Trophoblast cell (in vitro differentiated cells and primary cell): ENCODE measurements at regions not wholly inside any gene's neighbourhood (a gene's known extent, or its start where the extent isn't known, plus 50 kb on each side); places are given as distances from the start of the nearest gene placed in this dataset.

ENCODE experiments used
- DNase-seq, 2 donors: peaks; one replicate each; pipeline ENCODE4 v3.0.0-alpha.2; 2016
- H2AFZ ChIP-seq: 2 replicates; pipeline ENCODE4 v1.6.1; 2013; ENCODE audit warnings: low read length, moderate library complexity, mild to moderate bottlenecking; ENCODE audit not compliant: insufficient read depth, poor library complexity
- H2AK5ac ChIP-seq: 2 replicates; pipeline ENCODE4 v1.6.1; 2013; ENCODE audit warnings: mild to moderate bottlenecking, low read length
- H2BK120ac ChIP-seq: 2 replicates; pipeline ENCODE4 v1.6.1; 2013; ENCODE audit warnings: low read length, mild to moderate bottlenecking, moderate library complexity; ENCODE audit not compliant: insufficient read depth, poor library complexity
- H2BK12ac ChIP-seq: 2 replicates; pipeline ENCODE4 v1.6.1; 2013; ENCODE audit warnings: mild to moderate bottlenecking, low read length, moderate library complexity
- H2BK5ac ChIP-seq: 2 replicates; pipeline ENCODE4 v1.6.1; 2013; ENCODE audit warnings: low read length, low read depth, moderate library complexity, mild to moderate bottlenecking; ENCODE audit not compliant: poor library complexity
- H3K14ac ChIP-seq: 2 replicates; pipeline ENCODE4 v1.6.1; 2013; ENCODE audit warnings: mild to moderate bottlenecking, low read length
- H3K18ac ChIP-seq: 2 replicates; pipeline ENCODE4 v1.6.1; 2013; ENCODE audit warnings: mild to moderate bottlenecking, low read length
- H3K23ac ChIP-seq: 2 replicates; pipeline ENCODE4 v1.6.1; 2013; ENCODE audit warnings: low read length
- H3K27ac ChIP-seq: 2 replicates; pipeline ENCODE4 v1.5.1; 2013; ENCODE audit warnings: low read depth, mild to moderate bottlenecking, inconsistent platforms, low read length, moderate library complexity
- H3K27me3 ChIP-seq: 2 replicates; pipeline ENCODE4 v1.6.1; 2013; ENCODE audit warnings: inconsistent platforms, mild to moderate bottlenecking, low read length, moderate library complexity; ENCODE audit not compliant: insufficient read depth
- H3K36me3 ChIP-seq, 2 experiments: 1 replicate in 1 of 2; 2 replicates in 1 of 2; pipeline ENCODE4 v1.6.1; 2013; ENCODE audit warnings: low read length in 2 of 2, mild to moderate bottlenecking in 2 of 2, moderate library complexity in 1 of 2; ENCODE audit not compliant: insufficient read depth in 2 of 2, control insufficient read depth in 1 of 2
- H3K4ac ChIP-seq: 2 replicates; pipeline ENCODE4 v1.6.1; 2013; ENCODE audit warnings: low read depth, mild to moderate bottlenecking, low read length, moderate library complexity
- H3K4me1 ChIP-seq, 2 experiments: 1 replicate in 1 of 2; 2 replicates in 1 of 2; pipeline ENCODE4 v1.6.1; 2013; ENCODE audit warnings: low read length in 2 of 2, mild to moderate bottlenecking in 2 of 2, moderate library complexity in 1 of 2; ENCODE audit not compliant: insufficient read depth in 2 of 2, control insufficient read depth in 1 of 2
- H3K4me2 ChIP-seq: 2 replicates; pipeline ENCODE4 v1.6.1; 2013; ENCODE audit warnings: inconsistent platforms, mild to moderate bottlenecking, low read length, moderate library complexity
- H3K4me3 ChIP-seq: 2 replicates; pipeline ENCODE4 v1.5.1; 2013; ENCODE audit warnings: mild to moderate bottlenecking, low read depth, low read length, inconsistent platforms
- H3K79me1 ChIP-seq: one replicate; pipeline ENCODE4 v1.6.1; 2013; ENCODE audit warnings: low read length
- H3K79me2 ChIP-seq: 2 replicates; pipeline ENCODE4 v1.6.1; 2013; ENCODE audit warnings: low read length, mild to moderate bottlenecking; ENCODE audit not compliant: control insufficient read depth, insufficient read depth, poor library complexity
- H3K9ac ChIP-seq: 2 replicates; pipeline ENCODE4 v1.6.1; 2013; ENCODE audit warnings: mild to moderate bottlenecking, low read length
- H3K9me3 ChIP-seq: 2 replicates; pipeline ENCODE4 v1.6.1; 2013; ENCODE audit warnings: low read depth, mild to moderate bottlenecking, control low read depth, inconsistent platforms, low read length; ENCODE audit not compliant: insufficient read depth
- H4K12ac ChIP-seq: 2 replicates; pipeline ENCODE4 v1.6.1; 2013; ENCODE audit warnings: low read depth, mild to moderate bottlenecking, low read length, moderate library complexity
- H4K8ac ChIP-seq: 2 replicates; pipeline ENCODE4 v1.6.1; 2013; ENCODE audit warnings: low read depth, mild to moderate bottlenecking, low read length, moderate library complexity
- H4K91ac ChIP-seq: one replicate; pipeline ENCODE4 v1.6.1; 2013; ENCODE audit warnings: low read depth, mild to moderate bottlenecking, low read length, moderate library complexity
- WGBS: extraction: QIAGEN DNeasy Blood & Tissue Kit; methylation state at CpG from one replicate; pipeline ENCODE4 v1.1.7; 2013; ENCODE audit warnings: missing lambda C conversion rate; ENCODE audit not compliant: insufficient read length, insufficient coverage; ENCODE audit errors: extremely low coverage; 5-methylcytosine and 5-hydroxymethylcytosine counted together

DNA sequence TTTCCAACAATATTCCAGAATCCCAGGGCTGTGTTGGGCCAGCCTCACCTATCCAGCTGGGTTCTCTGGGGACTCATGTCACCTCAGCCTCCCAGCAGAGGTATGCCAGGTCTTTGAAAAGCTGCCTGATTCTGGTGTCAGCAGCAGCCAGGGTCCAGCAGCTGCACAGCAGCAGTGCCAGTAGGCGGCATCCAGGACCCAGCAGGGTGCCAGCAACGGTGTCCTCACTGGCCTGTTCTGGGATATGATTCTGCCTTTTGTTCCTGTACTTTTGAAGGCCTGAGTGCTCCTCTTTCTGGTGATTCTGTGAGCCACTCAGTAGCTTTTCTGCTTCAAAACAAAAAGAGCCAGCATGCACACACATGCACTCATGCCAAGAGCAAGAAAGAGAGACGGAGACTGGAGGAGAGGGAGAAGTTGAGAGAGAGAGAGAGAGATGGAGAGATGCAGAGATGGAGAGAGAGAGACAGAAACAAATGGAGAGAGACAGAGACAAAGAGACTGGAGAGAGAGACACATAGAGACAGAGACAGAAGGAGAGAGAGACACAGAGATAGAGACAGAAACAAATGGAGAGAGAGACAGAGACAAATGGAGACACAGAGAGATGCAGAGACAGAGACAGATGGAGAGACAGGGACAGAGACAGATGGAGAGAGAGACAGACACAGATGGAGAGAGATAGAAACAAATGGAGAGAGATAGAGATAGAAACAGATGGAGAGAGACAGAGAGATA is 205.7 kb downstream of the UACA start:
- Histone ChIP-seq H3K79me2 (no peaks in the 10 kb centered on the region), H4K12ac (no peak overlapping the region), H3K27ac (no peak overlapping the region), H2BK120ac (no peak overlapping the region), H3K23ac (no peak overlapping the region), H2AK5ac (no peak overlapping the region), H4K91ac (no peak overlapping the region), H3K14ac (no peak overlapping the region), H3K9ac (no peak overlapping the region), H3K4me3 (no peak overlapping the region), H3K4ac (no peak overlapping the region), H3K79me1 (no peaks in the 10 kb centered on the region), H3K18ac (no peak overlapping the region), H3K4me1 (peaks cover 0 to 11% of the 10 kb centered on the region in 2 experiments), H2BK12ac (no peak overlapping the region), H3K36me3 (no peaks in the 10 kb centered on the region), H4K8ac (no peak overlapping the region), H2AFZ (no peak overlapping the region), H3K4me2 (no peak overlapping the region), H3K9me3 (peaks cover 9% of the 10 kb centered on the region), H3K27me3 (no peaks in the 10 kb centered on the region), H2BK5ac (no peak overlapping the region)
- no CpG with 5 or more reads among the region's 3 CpGs for WGBS
- DNase-seq = no peak

GRCh38 chr15:70556779-70557178 is 206.6 kb downstream of the UACA start:
- H2BK120ac ChIP-seq = no peak overlapping the region
- no peak overlapping the region for H4K12ac ChIP-seq
- no peaks in the 10 kb centered on the region for H3K27me3 ChIP-seq
- no peak overlapping the region for H3K18ac ChIP-seq
- no peak overlapping the region for H4K8ac ChIP-seq
- no peak overlapping the region for H3K14ac ChIP-seq
- peaks cover 0 to 11% of the 10 kb centered on the region in 2 experiments for H3K4me1 ChIP-seq
- H3K9ac ChIP-seq = no peak overlapping the region
- H3K79me1 ChIP-seq = no peaks in the 10 kb centered on the region
- H3K4me3 ChIP-seq = no peak overlapping the region
- peaks cover 11% of the 10 kb centered on the region for H3K9me3 ChIP-seq
- no peak overlapping the region for H3K27ac ChIP-seq
- WGBS = no CpG with 5 or more reads among the region's 7 CpGs
- DNase-seq = no peak
- no peak overlapping the region for H2BK12ac ChIP-seq
- H3K23ac ChIP-seq = no peak overlapping the region
- no peak overlapping the region for H4K91ac ChIP-seq
- no peaks in the 10 kb centered on the region for H3K36me3 ChIP-seq
- H3K79me2 ChIP-seq = no peaks in the 10 kb centered on the region
- no peak overlapping the region for H2BK5ac ChIP-seq
- no peak overlapping the region for H3K4me2 ChIP-seq
- H2AK5ac ChIP-seq = no peak overlapping the region
- no peak overlapping the region for H2AFZ ChIP-seq
- H3K4ac ChIP-seq = no peak overlapping the region

GRCh38 chr15:70556151-70556741 is 207.1 kb downstream of the UACA start:
- no peak overlapping the region for H2BK12ac ChIP-seq
- no peak overlapping the region for H3K18ac ChIP-seq
- H3K23ac ChIP-seq = no peak overlapping the region
- H3K36me3 ChIP-seq = no peaks in the 10 kb centered on the region
- WGBS = no CpG with 5 or more reads among the region's 4 CpGs
- H2BK120ac ChIP-seq = no peak overlapping the region
- H3K14ac ChIP-seq = no peak overlapping the region
- no peak overlapping the region for H2BK5ac ChIP-seq
- H3K79me1 ChIP-seq = no peaks in the 10 kb centered on the region
- H3K4ac ChIP-seq = no peak overlapping the region
- H3K27ac ChIP-seq = no peak overlapping the region
- peaks cover 0 to 11% of the 10 kb centered on the region in 2 experiments for H3K4me1 ChIP-seq
- H3K79me2 ChIP-seq = no peaks in the 10 kb centered on the region
- no peak overlapping the region for H4K8ac ChIP-seq
- no peak overlapping the region for H3K9ac ChIP-seq
- no peak overlapping the region for H4K12ac ChIP-seq
- H3K9me3 ChIP-seq = peaks cover 11% of the 10 kb centered on the region
- H2AFZ ChIP-seq = no peak overlapping the region
- no peak overlapping the region for H2AK5ac ChIP-seq
- H3K27me3 ChIP-seq = no peaks in the 10 kb centered on the region
- DNase-seq = no peak
- no peak overlapping the region for H3K4me2 ChIP-seq
- no peak overlapping the region for H3K4me3 ChIP-seq
- no peak overlapping the region for H4K91ac ChIP-seq

DNA sequence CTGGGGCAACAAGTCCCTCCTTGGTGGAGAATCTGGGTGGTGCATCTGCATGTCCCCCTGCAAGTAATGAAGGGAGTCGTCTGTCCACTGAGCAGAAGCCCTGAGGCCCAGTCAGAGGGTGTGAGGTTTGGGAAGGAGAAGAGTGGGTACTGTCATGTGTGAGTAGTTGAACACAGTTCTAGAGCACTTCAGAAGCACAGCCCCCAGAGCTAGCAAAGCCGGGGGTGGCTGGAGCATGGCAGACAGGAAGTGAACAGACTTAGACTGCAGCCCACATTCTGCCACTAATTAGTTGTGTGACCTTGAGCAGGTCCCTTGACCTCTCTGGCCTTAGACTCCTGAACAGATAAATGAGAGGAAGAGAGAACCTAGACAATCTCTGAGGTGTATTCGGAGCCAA is 207.6 kb downstream of the UACA start:
- H3K9ac ChIP-seq = no peak overlapping the region
- H3K36me3 ChIP-seq = no peaks in the 10 kb centered on the region
- no CpG with 5 or more reads among the region's 3 CpGs for WGBS
- peaks cover 11% of the 10 kb centered on the region for H3K9me3 ChIP-seq
- H3K18ac ChIP-seq = no peak overlapping the region
- no peaks in the 10 kb centered on the region for H3K79me2 ChIP-seq
- no peak overlapping the region for H4K8ac ChIP-seq
- H3K27ac ChIP-seq = no peak overlapping the region
- H4K12ac ChIP-seq = no peak overlapping the region
- H3K14ac ChIP-seq = no peak overlapping the region
- no peak overlapping the region for H3K4me3 ChIP-seq
- no peak overlapping the region for H3K23ac ChIP-seq
- no peak overlapping the region for H4K91ac ChIP-seq
- DNase-seq = no peak
- no peak overlapping the region for H2BK120ac ChIP-seq
- no peak overlapping the region for H2AFZ ChIP-seq
- no peak overlapping the region for H2BK12ac ChIP-seq
- no peak overlapping the region for H3K4ac ChIP-seq
- no peaks in the 10 kb centered on the region for H3K79me1 ChIP-seq
- no peak overlapping the region for H2AK5ac ChIP-seq
- peaks cover 0 to 11% of the 10 kb centered on the region in 2 experiments for H3K4me1 ChIP-seq
- no peak overlapping the region for H2BK5ac ChIP-seq
- H3K4me2 ChIP-seq = no peak overlapping the region
- H3K27me3 ChIP-seq = no peaks in the 10 kb centered on the region
